Memory B cell (primary cell): ENCODE measurements at regions not wholly inside any gene's neighbourhood (a gene's known extent, or its start where the extent isn't known, plus 50 kb on each side); places are given as distances from the start of the nearest gene placed in this dataset.

ENCODE experiments used
- ATAC-seq: fragments of 150-1000 bp; cut with Tn5 transposase; 2 replicates; pipeline ENCODE4 v1.10.0; 2021; ENCODE audit warnings: low read depth, mild to moderate bottlenecking, moderate library complexity
- DNase-seq, 2 donors: peaks; one replicate each; pipeline ENCODE4 v3.0.0; 2022; ENCODE audit warnings: low spot score in 2 of 2
- H3K27ac Mint-ChIP-seq: one replicate; pipeline ENCODE4 v1.8.0; 2022; ENCODE audit warnings: mild to moderate bottlenecking, moderate library complexity, mixed read lengths
- H3K27me3 Mint-ChIP-seq: one replicate; pipeline ENCODE4 v1.8.0; 2022; ENCODE audit warnings: mixed read lengths
- H3K36me3 Mint-ChIP-seq: one replicate; pipeline ENCODE4 v1.8.0; 2022; ENCODE audit warnings: mild to moderate bottlenecking, mixed read lengths
- H3K4me1 Mint-ChIP-seq: one replicate; pipeline ENCODE4 v1.8.0; 2022; ENCODE audit warnings: mixed read lengths
- H3K4me3 Mint-ChIP-seq: one replicate; pipeline ENCODE4 v1.8.0; 2022; ENCODE audit warnings: mild to moderate bottlenecking, moderate library complexity, mixed read lengths
- H3K9me3 Mint-ChIP-seq: one replicate; pipeline ENCODE4 v1.8.0; 2022; ENCODE audit warnings: mixed read lengths

- Mint-ChIP-seq H3K27me3 (peaks cover 1% of the 10 kb centered on the region), H3K36me3 (peaks cover 13% of the 10 kb centered on the region), H3K27ac (no peak overlapping the region), H3K4me3 (no peak overlapping the region), H3K9me3 (peaks cover 14% of the 10 kb centered on the region), H3K4me1 (peaks cover 2% of the 10 kb centered on the region)
- DNase-seq (no peak), ATAC-seq (no peak)
Observed at GRCh38 chr2:42872721-42873120, 80.3 kb upstream of the HAAO start.

GRCh38 chr2:42871372-42871771 is 79.0 kb upstream of the HAAO start:
- no peak overlapping the region for H3K4me3 Mint-ChIP-seq
- H3K27ac Mint-ChIP-seq = no peak overlapping the region
- H3K27me3 Mint-ChIP-seq = peaks cover 1% of the 10 kb centered on the region
- peaks cover 15% of the 10 kb centered on the region for H3K36me3 Mint-ChIP-seq
- H3K9me3 Mint-ChIP-seq = peaks cover 15% of the 10 kb centered on the region
- ATAC-seq (no peak), DNase-seq (no peak)
- H3K4me1 Mint-ChIP-seq = peaks cover 2% of the 10 kb centered on the region

DNA sequence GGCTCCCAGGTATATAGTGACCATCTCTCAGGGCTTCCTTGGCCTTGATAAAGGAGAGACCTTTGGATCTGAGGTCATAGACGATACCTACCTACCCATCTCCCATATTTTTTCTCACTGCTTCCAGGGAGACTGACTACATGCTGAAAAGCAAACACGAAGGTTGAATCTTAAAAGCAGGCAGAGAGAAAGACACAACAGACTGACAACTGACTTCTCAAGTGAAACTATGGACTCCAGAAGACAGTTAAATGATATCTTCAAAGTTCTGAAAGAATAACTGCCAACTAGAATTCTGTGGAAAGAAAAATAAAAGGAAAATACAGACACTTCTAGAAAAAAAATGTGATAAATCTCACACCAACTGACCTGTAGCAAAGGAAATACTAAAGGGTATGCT is 76.5 kb upstream of the HAAO start:
- peaks cover 3% of the 10 kb centered on the region for H3K27me3 Mint-ChIP-seq
- peaks cover 2% of the 10 kb centered on the region for H3K4me1 Mint-ChIP-seq
- H3K9me3 Mint-ChIP-seq = peaks cover 15% of the 10 kb centered on the region
- no peak overlapping the region for H3K4me3 Mint-ChIP-seq
- ATAC-seq (no peak), DNase-seq (no peak)
- H3K27ac Mint-ChIP-seq = no peak overlapping the region
- H3K36me3 Mint-ChIP-seq = peaks cover 15% of the 10 kb centered on the region

GRCh38 chr2:42868096-42868495 is 75.7 kb upstream of the HAAO start:
- H3K27ac Mint-ChIP-seq = no peak overlapping the region
- H3K27me3 Mint-ChIP-seq = peaks cover 3% of the 10 kb centered on the region
- DNase-seq (no peak), ATAC-seq (no peak)
- no peak overlapping the region for H3K4me3 Mint-ChIP-seq
- peaks cover 2% of the 10 kb centered on the region for H3K4me1 Mint-ChIP-seq
- peaks cover 15% of the 10 kb centered on the region for H3K36me3 Mint-ChIP-seq
- peaks cover 15% of the 10 kb centered on the region for H3K9me3 Mint-ChIP-seq

DNA sequence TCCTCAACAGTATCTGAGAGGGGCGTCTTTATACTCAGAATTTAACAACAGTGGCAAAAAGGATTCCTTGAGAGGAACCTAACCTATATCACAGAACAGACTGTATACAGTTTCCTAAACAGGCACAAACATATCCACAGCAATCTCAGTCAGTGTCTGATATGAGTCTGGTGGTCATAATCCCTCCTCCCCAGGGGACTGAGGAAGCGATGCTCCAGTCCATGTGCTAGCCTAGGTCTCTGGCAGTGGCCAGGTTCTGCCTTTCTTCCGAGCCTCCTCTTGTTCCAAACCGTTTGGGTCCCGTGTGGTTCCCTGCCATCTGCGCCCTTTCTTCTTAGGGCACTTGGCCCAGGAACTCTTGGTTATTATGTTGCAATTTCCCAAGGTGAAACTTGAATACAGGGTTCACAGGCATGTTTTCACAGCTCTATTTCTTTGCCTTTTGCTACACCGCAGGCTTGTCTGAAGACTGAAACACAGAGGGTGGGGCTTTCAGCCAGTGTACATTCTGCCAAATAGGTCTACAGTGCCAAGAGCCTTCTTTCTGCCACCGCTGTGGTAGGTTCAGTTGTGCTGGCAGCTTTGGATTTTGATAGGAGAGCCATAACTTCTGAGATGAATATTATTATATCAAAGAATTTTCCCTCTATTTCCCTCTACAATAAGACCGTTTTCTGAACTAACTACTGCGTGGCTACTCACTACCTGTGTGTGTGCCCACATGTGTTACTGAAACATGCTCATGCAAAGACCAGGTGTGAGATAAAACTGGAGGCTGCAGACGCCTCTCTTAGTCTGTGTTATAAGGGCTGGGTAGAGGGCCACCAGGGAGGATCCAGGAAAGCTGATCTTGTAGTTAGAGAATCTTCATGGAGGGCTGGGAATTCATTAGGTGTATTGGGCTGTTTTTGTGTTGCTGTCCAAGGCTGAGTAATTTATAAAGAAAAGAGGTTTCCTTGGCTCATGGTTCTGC is 75.0 kb upstream of the HAAO start:
- Mint-ChIP-seq H3K9me3 (peaks cover 15% of the 10 kb centered on the region), H3K4me3 (no peak overlapping the region), H3K27ac (no peak overlapping the region), H3K4me1 (peaks cover 2% of the 10 kb centered on the region), H3K36me3 (peaks cover 15% of the 10 kb centered on the region), H3K27me3 (peaks cover 3% of the 10 kb centered on the region)
- ATAC-seq = no peak
- DNase-seq = no peak

DNA sequence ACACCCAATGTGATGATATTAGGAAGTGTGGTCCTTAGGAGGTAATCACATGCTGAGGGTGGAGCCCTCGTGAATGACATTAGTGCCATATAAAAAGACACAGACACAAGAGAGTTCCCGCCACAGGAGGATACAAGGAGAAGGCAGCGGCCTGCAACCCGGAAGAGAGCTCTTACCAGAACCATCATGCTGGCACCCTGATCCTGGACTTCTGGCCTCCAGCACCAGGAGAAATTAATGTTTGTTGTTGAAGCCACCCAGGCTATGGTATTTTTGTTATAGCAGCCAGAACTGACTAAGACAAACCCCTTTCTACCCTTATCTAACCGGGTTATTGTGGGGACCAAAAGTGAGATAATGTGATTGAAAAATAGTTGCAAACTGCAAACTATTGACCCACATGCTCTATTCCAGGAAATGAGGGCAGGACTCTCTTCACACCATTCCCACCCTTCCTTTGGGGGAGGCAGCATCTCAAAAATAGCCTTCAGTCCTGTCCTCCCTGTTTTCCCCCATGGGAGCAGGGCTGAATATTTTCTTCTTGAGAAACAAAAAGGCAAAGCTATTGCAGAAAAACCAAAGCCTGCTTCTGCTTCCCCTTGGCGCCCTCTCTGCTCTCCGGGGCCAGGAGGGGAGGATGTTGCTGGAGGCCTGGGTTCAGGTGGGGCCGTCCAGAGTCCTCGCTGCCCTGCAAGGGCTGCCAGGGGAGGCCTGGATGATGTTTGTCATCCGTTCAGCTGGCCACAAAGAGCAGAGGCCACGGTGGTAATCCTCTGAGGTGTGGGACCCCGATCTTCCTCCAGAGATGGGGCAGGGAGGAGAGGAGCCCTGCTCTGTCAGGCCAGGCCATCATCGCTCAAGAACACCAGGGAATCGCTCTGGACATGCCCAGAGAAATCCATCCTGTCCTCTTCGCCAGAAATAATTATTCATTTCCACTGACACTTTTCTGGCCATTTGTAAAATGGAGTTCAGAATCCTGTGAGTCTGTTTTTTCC is 73.8 kb upstream of the HAAO start:
- no peak for DNase-seq
- H3K27ac Mint-ChIP-seq = no peak overlapping the region
- H3K4me3 Mint-ChIP-seq = no peak overlapping the region
- H3K4me1 Mint-ChIP-seq = peaks cover 2% of the 10 kb centered on the region
- H3K27me3 Mint-ChIP-seq = peaks cover 3% of the 10 kb centered on the region
- peaks cover 15% of the 10 kb centered on the region for H3K9me3 Mint-ChIP-seq
- H3K36me3 Mint-ChIP-seq = peaks cover 15% of the 10 kb centered on the region
- ATAC-seq = no peak

DNA sequence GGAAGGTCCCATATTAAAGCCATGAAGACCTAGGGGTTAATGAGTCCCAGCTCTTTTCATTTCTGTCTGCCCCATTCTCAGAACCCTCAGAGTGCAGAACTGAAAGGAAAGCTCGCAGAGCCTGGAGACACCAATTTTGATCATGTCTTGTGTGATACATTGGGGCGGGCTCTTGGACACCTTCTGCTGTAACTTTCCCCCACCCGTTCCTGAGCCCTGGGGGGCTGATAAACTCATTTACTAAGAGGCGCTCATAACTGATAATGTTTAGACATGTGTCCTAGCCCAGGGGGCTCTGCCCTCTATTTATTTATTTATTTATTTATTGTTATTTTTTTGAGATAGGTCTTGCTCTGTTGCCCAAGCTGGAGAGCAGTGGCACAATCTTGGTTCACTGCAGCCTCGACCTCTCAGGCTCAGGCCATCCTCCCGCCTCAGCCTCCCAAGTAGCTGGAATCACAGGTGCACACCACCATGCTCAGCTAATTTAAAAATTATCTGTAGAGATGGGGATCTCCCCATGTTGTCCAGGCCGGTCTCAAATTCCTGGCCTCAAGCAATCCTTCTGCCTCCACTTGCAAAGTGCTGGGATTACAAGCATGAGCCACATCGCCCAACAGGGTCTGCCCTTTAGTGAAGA is 72.4 kb upstream of the HAAO start:
- Mint-ChIP-seq H3K27me3 (peaks cover 2% of the 10 kb centered on the region), H3K4me3 (no peak overlapping the region), H3K27ac (no peak overlapping the region), H3K36me3 (peaks cover 13% of the 10 kb centered on the region), H3K9me3 (peaks cover 14% of the 10 kb centered on the region), H3K4me1 (peaks cover 3% of the 10 kb centered on the region)
- ATAC-seq = no peak
- no peak for DNase-seq

- Mint-ChIP-seq H3K27ac (no peak overlapping the region), H3K36me3 (peaks cover 13% of the 10 kb centered on the region), H3K4me1 (peaks cover 3% of the 10 kb centered on the region), H3K4me3 (no peak overlapping the region), H3K27me3 (peaks cover 2% of the 10 kb centered on the region), H3K9me3 (peaks cover 13% of the 10 kb centered on the region)
- DNase-seq = no peak
- no peak for ATAC-seq
Observed at GRCh38 chr2:42864222-42864621, 71.8 kb upstream of the HAAO start.

- H3K36me3 Mint-ChIP-seq = peaks cover 9% of the 10 kb centered on the region
- H3K27me3 Mint-ChIP-seq = peaks cover 2% of the 10 kb centered on the region
- peaks cover 9% of the 10 kb centered on the region for H3K9me3 Mint-ChIP-seq
- DNase-seq (no peak), ATAC-seq (no peak)
- H3K4me1 Mint-ChIP-seq = peaks cover 3% of the 10 kb centered on the region
- no peak overlapping the region for H3K27ac Mint-ChIP-seq
- no peak overlapping the region for H3K4me3 Mint-ChIP-seq
Observed at GRCh38 chr2:42863751-42864150, 71.4 kb upstream of the HAAO start.

DNA sequence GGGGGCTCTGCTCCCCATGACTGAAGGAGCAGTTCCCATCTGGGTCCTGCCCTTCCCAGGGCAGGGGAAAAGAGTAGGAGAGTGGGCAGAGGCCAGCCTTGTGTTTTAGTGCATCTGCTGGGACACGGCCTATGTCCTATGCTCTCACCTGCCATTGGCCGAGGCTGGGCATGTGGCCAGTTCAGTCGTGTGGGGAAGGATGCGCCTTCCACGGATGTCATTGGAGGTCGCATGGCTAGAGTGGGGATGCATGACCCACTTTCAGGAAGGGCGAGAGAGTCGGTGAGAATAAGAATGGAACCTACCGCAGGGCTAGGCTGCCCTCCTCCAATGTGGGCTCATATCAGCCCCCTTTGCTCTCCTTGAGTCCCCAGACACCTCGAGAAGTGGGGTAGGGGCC is 70.9 kb upstream of the HAAO start:
- Mint-ChIP-seq H3K27ac (no peak overlapping the region), H3K4me1 (peaks cover 3% of the 10 kb centered on the region), H3K36me3 (peaks cover 7% of the 10 kb centered on the region), H3K9me3 (peaks cover 8% of the 10 kb centered on the region), H3K4me3 (no peak overlapping the region), H3K27me3 (peaks cover 2% of the 10 kb centered on the region)
- no peak for DNase-seq
- no peak for ATAC-seq

- ATAC-seq (no peak), DNase-seq (no peak)
- H3K36me3 Mint-ChIP-seq = peaks cover 4% of the 10 kb centered on the region
- peaks cover 6% of the 10 kb centered on the region for H3K9me3 Mint-ChIP-seq
- H3K4me1 Mint-ChIP-seq = peaks cover 3% of the 10 kb centered on the region
- no peak overlapping the region for H3K4me3 Mint-ChIP-seq
- peaks cover 4% of the 10 kb centered on the region for H3K27me3 Mint-ChIP-seq
- H3K27ac Mint-ChIP-seq = no peak overlapping the region
Observed at GRCh38 chr2:42862669-42863185, 70.3 kb upstream of the HAAO start.

DNA sequence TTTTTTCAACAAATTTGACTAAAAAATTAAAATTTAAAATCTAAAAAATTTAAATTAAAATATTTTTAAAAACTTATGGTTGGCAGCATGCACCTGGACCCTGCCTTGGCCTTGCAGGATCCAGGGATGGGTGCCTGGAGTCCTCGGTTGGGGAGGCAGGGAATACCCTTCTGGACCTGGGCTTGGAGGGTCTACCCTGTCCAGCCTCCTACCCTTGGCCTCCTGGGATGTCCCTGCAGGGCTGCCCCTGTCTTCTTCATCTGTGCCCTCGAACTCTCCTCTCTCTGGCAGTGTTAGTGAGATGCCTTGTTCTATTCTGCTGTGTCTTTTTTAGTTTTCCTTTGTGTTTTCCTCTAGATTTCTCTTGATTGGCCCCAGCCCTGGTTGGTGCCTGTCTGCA is 68.9 kb upstream of the HAAO start:
- Mint-ChIP-seq H3K36me3 (peaks cover 3% of the 10 kb centered on the region), H3K4me1 (peaks cover 3% of the 10 kb centered on the region), H3K27ac (no peak overlapping the region), H3K4me3 (no peak overlapping the region), H3K9me3 (peaks cover 5% of the 10 kb centered on the region), H3K27me3 (peaks cover 4% of the 10 kb centered on the region)
- ATAC-seq (no peak), DNase-seq (no peak)

GRCh38 chr2:42860319-42861094 is 68.1 kb upstream of the HAAO start:
- no peak overlapping the region for H3K27ac Mint-ChIP-seq
- DNase-seq (no peak), ATAC-seq (no peak)
- H3K27me3 Mint-ChIP-seq = peaks cover 2% of the 10 kb centered on the region
- peaks cover 3% of the 10 kb centered on the region for H3K36me3 Mint-ChIP-seq
- no peak overlapping the region for H3K4me3 Mint-ChIP-seq
- H3K9me3 Mint-ChIP-seq = peaks cover 5% of the 10 kb centered on the region
- H3K4me1 Mint-ChIP-seq = peaks cover 3% of the 10 kb centered on the region
